KG1 (cell line): ENCODE measurements at regions not wholly inside any gene's neighbourhood (a gene's known extent, or its start where the extent isn't known, plus 50 kb on each side); places are given as distances from the start of the nearest gene placed in this dataset.

Experiments used
- DNase-seq: peaks from one replicate; lab custom pipeline; 2025; lab: John Stamatoyannopoulos, UW

GRCh38 chr5:68872088-68872839 is 221.6 kb upstream of the SLC30A5 start:
- DNase-seq, result no peak

GRCh38 chr5:68873198-68873597 is 220.6 kb upstream of the SLC30A5 start:
- no peak for DNase-seq

- no peak for DNase-seq
These were observed 218.5 kb upstream of the SLC30A5 start for GRCh38 chr5:68875351-68875750.

- no peak for DNase-seq
These were observed 210.4 kb upstream of the SLC30A5 start for GRCh38 chr5:68883436-68883835.

- no peak for DNase-seq
These were observed 209.6 kb upstream of the SLC30A5 start for GRCh38 chr5:68884144-68884754.

GRCh38 chr5:68884883-68885282 is 208.9 kb upstream of the SLC30A5 start:
- DNase-seq, result peak; percentile 17

- no peak for DNase-seq
These were observed 207.0 kb upstream of the SLC30A5 start for GRCh38 chr5:68886814-68887213.

- DNase-seq, result no peak
These were observed 202.1 kb upstream of the SLC30A5 start for GRCh38 chr5:68891718-68892117.

GRCh38 chr5:68894673-68895072 is 199.1 kb upstream of the SLC30A5 start:
- DNase-seq, result no peak

GRCh38 chr5:68898951-68899471 is 194.8 kb upstream of the SLC30A5 start:
- no peak for DNase-seq

- DNase-seq, result no peak
These were observed 181.7 kb upstream of the SLC30A5 start for GRCh38 chr5:68911840-68912690.

GRCh38 chr5:68915079-68915478 is 178.7 kb upstream of the SLC30A5 start:
- no peak for DNase-seq

GRCh38 chr5:68918306-68918705 is 175.5 kb upstream of the SLC30A5 start:
- DNase-seq, result no peak

- DNase-seq, result no peak
These were observed 173.8 kb upstream of the SLC30A5 start for GRCh38 chr5:68919988-68920490.

- DNase-seq, result no peak
These were observed 172.9 kb upstream of the SLC30A5 start for GRCh38 chr5:68920888-68921287.

GRCh38 chr5:68922172-68922987 is 171.4 kb upstream of the SLC30A5 start:
- DNase-seq, result no peak

- no peak for DNase-seq
These were observed 169.2 kb upstream of the SLC30A5 start for GRCh38 chr5:68924481-68925145.

GRCh38 chr5:68928617-68929302 is 165.1 kb upstream of the SLC30A5 start:
- DNase-seq, result no peak

- DNase-seq, result no peak
These were observed 163.7 kb upstream of the SLC30A5 start for GRCh38 chr5:68930139-68930538.

- DNase-seq, result no peak
These were observed 160.9 kb upstream of the SLC30A5 start for GRCh38 chr5:68932830-68933434.
